GM23338 (cell line): ENCODE measurements at regions not wholly inside any gene's neighbourhood (a gene's known extent, or its start where the extent isn't known, plus 50 kb on each side); places are given as distances from the start of the nearest gene placed in this dataset.

ENCODE experiments used
- ATAC-seq: fragments of 200-7000 bp; cut with Tn5 transposase; 3 replicates; pipeline ENCODE4 v1.9.1; 2020
- DNase-seq: peaks from one replicate; pipeline ENCODE4 v3.0.0-alpha.2; 2015; ENCODE audit warnings: low spot score
- H2AFZ ChIP-seq: fragments of 200-600 bp; sonication (generic); 2 replicates; pipeline ENCODE4 v1.8.0; 2016; ENCODE audit warnings: antibody characterized with exemption, mild to moderate bottlenecking, moderate library complexity
- H3F3A ChIP-seq: fragments of 200-600 bp; sonication (generic); replicated peaks from 2 replicates; pipeline ENCODE4 v1.8.0; 2017; ENCODE audit warnings: antibody characterized with exemption, mixed run types, low read depth
- H3K27ac ChIP-seq: fragments of 200-600 bp; sonication (generic); 2 replicates; pipeline ENCODE4 v1.6.1; 2016; ENCODE audit warnings: low read depth
- H3K27me3 ChIP-seq: fragments of 200-600 bp; sonication (generic); 2 replicates; pipeline ENCODE4 v1.8.0; 2016; ENCODE audit warnings: mild to moderate bottlenecking, mixed run types, moderate library complexity; ENCODE audit not compliant: insufficient read depth
- H3K36me3 ChIP-seq: fragments of 200-600 bp; sonication (generic); 2 replicates; pipeline ENCODE4 v1.8.0; 2016; ENCODE audit warnings: mild to moderate bottlenecking; ENCODE audit not compliant: insufficient read depth
- H3K4me1 ChIP-seq: fragments of 200-600 bp; sonication (generic); 2 replicates; pipeline ENCODE4 v1.8.0; 2016; ENCODE audit warnings: mild to moderate bottlenecking, moderate library complexity; ENCODE audit not compliant: insufficient read depth
- H3K4me2 ChIP-seq: fragments of 200-600 bp; sonication (generic); 2 replicates; pipeline ENCODE4 v1.7.1; 2017; ENCODE audit warnings: mixed run types
- H3K4me3 ChIP-seq: fragments of 200-600 bp; sonication (generic); 2 replicates; pipeline ENCODE4 v1.6.1; 2016; ENCODE audit warnings: mixed run types
- H3K79me2 ChIP-seq: fragments of 200-600 bp; sonication (generic); replicated peaks from 2 replicates; pipeline ENCODE4 v1.8.0; 2017; ENCODE audit warnings: mild to moderate bottlenecking; ENCODE audit not compliant: insufficient read depth
- H3K9me2 ChIP-seq: fragments of 200-600 bp; sonication (generic); 2 replicates; pipeline ENCODE4 v1.8.0; 2017; ENCODE audit not compliant: insufficient read depth
- H4K20me1 ChIP-seq: fragments of 200-600 bp; sonication (generic); replicated peaks from 2 replicates; pipeline ENCODE4 v1.8.0; 2017; ENCODE audit warnings: mild to moderate bottlenecking; ENCODE audit not compliant: insufficient read depth
- H3K27ac Mint-ChIP-seq: 2 replicates; pipeline ENCODE4 v1.8.0; 2020; ENCODE audit warnings: inconsistent platforms, mild to moderate bottlenecking, moderate library complexity, mixed read lengths
- H3K27me3 Mint-ChIP-seq: 3 replicates; pipeline ENCODE4 v1.8.0; 2022; ENCODE audit warnings: low read depth, mild to moderate bottlenecking, moderate library complexity, mixed read lengths, inconsistent platforms; ENCODE audit not compliant: insufficient read depth, poor library complexity
- H3K36me3 Mint-ChIP-seq: 3 replicates; pipeline ENCODE4 v1.8.0; 2021; ENCODE audit warnings: low read depth, mild to moderate bottlenecking, inconsistent platforms, moderate library complexity, mixed read lengths
- H3K4me1 Mint-ChIP-seq: 3 replicates; pipeline ENCODE4 v1.8.0; 2020; ENCODE audit warnings: mild to moderate bottlenecking, inconsistent platforms, mixed read lengths
- H3K4me3 Mint-ChIP-seq: 3 replicates; pipeline ENCODE4 v1.8.0; 2021; ENCODE audit warnings: moderate library complexity, mild to moderate bottlenecking, inconsistent platforms, mixed read lengths
- H3K9me3 Mint-ChIP-seq: 3 replicates; pipeline ENCODE4 v1.8.0; 2020; ENCODE audit warnings: moderate library complexity, mild to moderate bottlenecking, inconsistent platforms, mixed read lengths
- CREB1 ChIP-seq: fragments of 250-450 bp; sonication (Bioruptor Pico); IDR thresholded peaks from 2 replicates; pipeline ENCODE4 v1.5.0; 2020; ENCODE audit warnings: low read depth, mild to moderate bottlenecking, moderate library complexity
- EZH2 ChIP-seq: fragments of 200-600 bp; sonication (generic); IDR thresholded peaks from one replicate; pipeline ENCODE4 v1.8.0; 2017; ENCODE audit warnings: antibody characterized with exemption, mild to moderate bottlenecking, low read depth; ENCODE audit not compliant: unreplicated experiment
- JUNB ChIP-seq: IDR thresholded peaks from one replicate; pipeline ENCODE4 v1.6.1; 2016; ENCODE audit warnings: antibody characterized with exemption; ENCODE audit not compliant: unreplicated experiment
- NANOG ChIP-seq: IDR thresholded peaks from 2 replicates; pipeline ENCODE4 v1.6.1; 2016; ENCODE audit warnings: antibody characterized with exemption, borderline replicate concordance
- POLR2AphosphoS5 ChIP-seq: IDR thresholded peaks from 2 replicates; pipeline ENCODE4 v1.6.1; 2016; ENCODE audit warnings: antibody characterized with exemption, low read depth
- STAT1 ChIP-seq: IDR thresholded peaks from one replicate; pipeline ENCODE4 v1.6.1; 2016; ENCODE audit warnings: antibody characterized with exemption; ENCODE audit not compliant: unreplicated experiment
- ZNF114 ChIP-seq: fragments of 250-450 bp; sonication (Bioruptor Pico); IDR thresholded peaks from 2 replicates; pipeline ENCODE4 v1.5.0; 2020; ENCODE audit warnings: mild to moderate bottlenecking, moderate library complexity
- ZNF331 ChIP-seq: fragments of 250-450 bp; sonication (Bioruptor Pico); IDR thresholded peaks from 2 replicates; pipeline ENCODE4 v1.5.0; 2020; ENCODE audit warnings: low read depth, mild to moderate bottlenecking, moderate library complexity
- TF ChIP-seq, protein P1 (sequence below), 2 experiments: fragments of 200-600 bp in 1 of 2; sonication (generic) in 1 of 2; conservative IDR thresholded peaks; 2 replicates each; pipeline versions ENCODE4 v1.5.1 to v1.6.1; 2016 to 2017; ENCODE audit warnings: antibody characterized with exemption in 2 of 2, low read depth in 2 of 2, mild to moderate bottlenecking in 2 of 2, moderate library complexity in 1 of 2
- TF ChIP-seq, protein P2 (sequence below): fragments of 250-450 bp; sonication (Bioruptor Pico); IDR thresholded peaks from 2 replicates; pipeline ENCODE4 v1.5.0; 2020; ENCODE audit warnings: mild to moderate bottlenecking, moderate library complexity

DNA sequence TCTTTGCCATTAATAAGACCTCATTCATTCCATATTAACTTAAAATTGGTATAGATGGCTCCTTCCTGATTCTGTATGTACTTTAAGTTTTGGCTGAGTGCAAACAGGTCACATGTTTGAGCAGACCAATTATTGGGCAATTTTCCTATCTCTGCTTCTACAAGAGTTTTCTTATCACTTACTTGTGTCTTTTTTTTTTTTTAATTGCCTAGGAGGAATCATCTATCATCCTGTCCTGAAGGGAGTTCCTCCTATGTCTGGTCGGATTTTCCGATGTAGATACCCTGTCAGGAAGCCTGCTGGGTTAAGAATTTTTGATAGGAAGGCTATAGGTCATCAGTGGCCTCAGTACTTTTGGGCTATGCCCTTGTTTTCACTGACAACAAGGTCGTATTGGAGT, 268.0 kb downstream of the RPS4Y2 start:
- H3K79me2 ChIP-seq, result no peaks in the 10 kb centered on the region
- no peaks in the 10 kb centered on the region for H3F3A ChIP-seq
- no peak overlapping the region for H2AFZ ChIP-seq
- Mint-ChIP-seq H3K36me3 (peaks cover 3% of the 10 kb centered on the region; the same call in 1 of the 3 replicates), H3K27ac (no peak overlapping the region), H3K27me3 (no peaks in the 10 kb centered on the region), H3K4me1 (no peaks in the 10 kb centered on the region), H3K9me3 (peaks cover 67% of the 10 kb centered on the region), H3K4me3 (no peak overlapping the region)
- no peaks in the 10 kb centered on the region for H3K27me3 ChIP-seq
- DNase-seq (no peak), ATAC-seq (no peak)
- no peak overlapping the region for H3K27ac ChIP-seq
- no peaks in the 10 kb centered on the region for H3K36me3 ChIP-seq
- no peaks in the 10 kb centered on the region for H3K9me2 ChIP-seq
- H4K20me1 ChIP-seq, result no peaks in the 10 kb centered on the region
- no peak for TF ChIP-seq NANOG
- no peak for TF ChIP-seq STAT1
- TF ChIP-seq CREB1 (CRISPR knock-in tag), result no peak
- TF ChIP-seq, protein P1, sequence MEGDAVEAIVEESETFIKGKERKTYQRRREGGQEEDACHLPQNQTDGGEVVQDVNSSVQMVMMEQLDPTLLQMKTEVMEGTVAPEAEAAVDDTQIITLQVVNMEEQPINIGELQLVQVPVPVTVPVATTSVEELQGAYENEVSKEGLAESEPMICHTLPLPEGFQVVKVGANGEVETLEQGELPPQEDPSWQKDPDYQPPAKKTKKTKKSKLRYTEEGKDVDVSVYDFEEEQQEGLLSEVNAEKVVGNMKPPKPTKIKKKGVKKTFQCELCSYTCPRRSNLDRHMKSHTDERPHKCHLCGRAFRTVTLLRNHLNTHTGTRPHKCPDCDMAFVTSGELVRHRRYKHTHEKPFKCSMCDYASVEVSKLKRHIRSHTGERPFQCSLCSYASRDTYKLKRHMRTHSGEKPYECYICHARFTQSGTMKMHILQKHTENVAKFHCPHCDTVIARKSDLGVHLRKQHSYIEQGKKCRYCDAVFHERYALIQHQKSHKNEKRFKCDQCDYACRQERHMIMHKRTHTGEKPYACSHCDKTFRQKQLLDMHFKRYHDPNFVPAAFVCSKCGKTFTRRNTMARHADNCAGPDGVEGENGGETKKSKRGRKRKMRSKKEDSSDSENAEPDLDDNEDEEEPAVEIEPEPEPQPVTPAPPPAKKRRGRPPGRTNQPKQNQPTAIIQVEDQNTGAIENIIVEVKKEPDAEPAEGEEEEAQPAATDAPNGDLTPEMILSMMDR (conservative IDR thresholded peaks at IDR 0.05; ENCODE audit: low read depth in 2 of 2), result no peak
- no peak for TF ChIP-seq ZNF114 (CRISPR knock-in tag)
- H3K4me3 ChIP-seq, result no peak overlapping the region
- no peak overlapping the region for H3K4me2 ChIP-seq
- H3K4me1 ChIP-seq, result no peaks in the 10 kb centered on the region

DNA sequence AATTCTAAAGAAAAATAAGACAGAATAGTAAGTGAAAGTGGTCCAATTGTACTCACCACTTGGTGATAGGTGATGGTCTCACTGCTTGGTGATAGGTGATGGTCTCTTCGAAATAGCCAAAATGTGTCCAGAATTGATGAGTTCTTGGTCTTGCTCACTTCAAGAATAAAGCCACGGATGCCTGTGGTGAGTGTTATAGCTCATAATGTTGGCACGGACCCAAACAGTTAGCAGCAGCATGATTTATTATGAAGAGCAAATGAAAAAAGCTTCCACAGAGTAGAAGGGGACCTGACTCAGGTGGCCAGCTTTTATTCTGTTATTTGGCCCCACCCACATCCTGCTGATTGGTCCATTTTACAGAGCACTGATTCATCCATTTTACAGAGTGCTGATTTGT, 272.6 kb downstream of the RPS4Y2 start:
- no peak overlapping the region for H3K27ac ChIP-seq
- H3K79me2 ChIP-seq, result no peaks in the 10 kb centered on the region
- H4K20me1 ChIP-seq, result no peaks in the 10 kb centered on the region
- H3K36me3 ChIP-seq, result no peaks in the 10 kb centered on the region
- no peak overlapping the region for H3K4me3 ChIP-seq
- H2AFZ ChIP-seq, result no peak overlapping the region
- Mint-ChIP-seq H3K27ac (no peak overlapping the region), H3K27me3 (no peaks in the 10 kb centered on the region), H3K9me3 (peaks cover 76% of the 10 kb centered on the region), H3K4me3 (no peak overlapping the region), H3K36me3 (peaks cover 3% of the 10 kb centered on the region; the same call in 1 of the 3 replicates), H3K4me1 (no peaks in the 10 kb centered on the region)
- no peaks in the 10 kb centered on the region for H3K27me3 ChIP-seq
- ATAC-seq, result no peak
- H3K4me1 ChIP-seq, result no peaks in the 10 kb centered on the region
- no peaks in the 10 kb centered on the region for H3F3A ChIP-seq
- DNase-seq, result no peak
- no peak overlapping the region for H3K4me2 ChIP-seq
- H3K9me2 ChIP-seq, result no peaks in the 10 kb centered on the region
- TF ChIP-seq, protein P2, sequence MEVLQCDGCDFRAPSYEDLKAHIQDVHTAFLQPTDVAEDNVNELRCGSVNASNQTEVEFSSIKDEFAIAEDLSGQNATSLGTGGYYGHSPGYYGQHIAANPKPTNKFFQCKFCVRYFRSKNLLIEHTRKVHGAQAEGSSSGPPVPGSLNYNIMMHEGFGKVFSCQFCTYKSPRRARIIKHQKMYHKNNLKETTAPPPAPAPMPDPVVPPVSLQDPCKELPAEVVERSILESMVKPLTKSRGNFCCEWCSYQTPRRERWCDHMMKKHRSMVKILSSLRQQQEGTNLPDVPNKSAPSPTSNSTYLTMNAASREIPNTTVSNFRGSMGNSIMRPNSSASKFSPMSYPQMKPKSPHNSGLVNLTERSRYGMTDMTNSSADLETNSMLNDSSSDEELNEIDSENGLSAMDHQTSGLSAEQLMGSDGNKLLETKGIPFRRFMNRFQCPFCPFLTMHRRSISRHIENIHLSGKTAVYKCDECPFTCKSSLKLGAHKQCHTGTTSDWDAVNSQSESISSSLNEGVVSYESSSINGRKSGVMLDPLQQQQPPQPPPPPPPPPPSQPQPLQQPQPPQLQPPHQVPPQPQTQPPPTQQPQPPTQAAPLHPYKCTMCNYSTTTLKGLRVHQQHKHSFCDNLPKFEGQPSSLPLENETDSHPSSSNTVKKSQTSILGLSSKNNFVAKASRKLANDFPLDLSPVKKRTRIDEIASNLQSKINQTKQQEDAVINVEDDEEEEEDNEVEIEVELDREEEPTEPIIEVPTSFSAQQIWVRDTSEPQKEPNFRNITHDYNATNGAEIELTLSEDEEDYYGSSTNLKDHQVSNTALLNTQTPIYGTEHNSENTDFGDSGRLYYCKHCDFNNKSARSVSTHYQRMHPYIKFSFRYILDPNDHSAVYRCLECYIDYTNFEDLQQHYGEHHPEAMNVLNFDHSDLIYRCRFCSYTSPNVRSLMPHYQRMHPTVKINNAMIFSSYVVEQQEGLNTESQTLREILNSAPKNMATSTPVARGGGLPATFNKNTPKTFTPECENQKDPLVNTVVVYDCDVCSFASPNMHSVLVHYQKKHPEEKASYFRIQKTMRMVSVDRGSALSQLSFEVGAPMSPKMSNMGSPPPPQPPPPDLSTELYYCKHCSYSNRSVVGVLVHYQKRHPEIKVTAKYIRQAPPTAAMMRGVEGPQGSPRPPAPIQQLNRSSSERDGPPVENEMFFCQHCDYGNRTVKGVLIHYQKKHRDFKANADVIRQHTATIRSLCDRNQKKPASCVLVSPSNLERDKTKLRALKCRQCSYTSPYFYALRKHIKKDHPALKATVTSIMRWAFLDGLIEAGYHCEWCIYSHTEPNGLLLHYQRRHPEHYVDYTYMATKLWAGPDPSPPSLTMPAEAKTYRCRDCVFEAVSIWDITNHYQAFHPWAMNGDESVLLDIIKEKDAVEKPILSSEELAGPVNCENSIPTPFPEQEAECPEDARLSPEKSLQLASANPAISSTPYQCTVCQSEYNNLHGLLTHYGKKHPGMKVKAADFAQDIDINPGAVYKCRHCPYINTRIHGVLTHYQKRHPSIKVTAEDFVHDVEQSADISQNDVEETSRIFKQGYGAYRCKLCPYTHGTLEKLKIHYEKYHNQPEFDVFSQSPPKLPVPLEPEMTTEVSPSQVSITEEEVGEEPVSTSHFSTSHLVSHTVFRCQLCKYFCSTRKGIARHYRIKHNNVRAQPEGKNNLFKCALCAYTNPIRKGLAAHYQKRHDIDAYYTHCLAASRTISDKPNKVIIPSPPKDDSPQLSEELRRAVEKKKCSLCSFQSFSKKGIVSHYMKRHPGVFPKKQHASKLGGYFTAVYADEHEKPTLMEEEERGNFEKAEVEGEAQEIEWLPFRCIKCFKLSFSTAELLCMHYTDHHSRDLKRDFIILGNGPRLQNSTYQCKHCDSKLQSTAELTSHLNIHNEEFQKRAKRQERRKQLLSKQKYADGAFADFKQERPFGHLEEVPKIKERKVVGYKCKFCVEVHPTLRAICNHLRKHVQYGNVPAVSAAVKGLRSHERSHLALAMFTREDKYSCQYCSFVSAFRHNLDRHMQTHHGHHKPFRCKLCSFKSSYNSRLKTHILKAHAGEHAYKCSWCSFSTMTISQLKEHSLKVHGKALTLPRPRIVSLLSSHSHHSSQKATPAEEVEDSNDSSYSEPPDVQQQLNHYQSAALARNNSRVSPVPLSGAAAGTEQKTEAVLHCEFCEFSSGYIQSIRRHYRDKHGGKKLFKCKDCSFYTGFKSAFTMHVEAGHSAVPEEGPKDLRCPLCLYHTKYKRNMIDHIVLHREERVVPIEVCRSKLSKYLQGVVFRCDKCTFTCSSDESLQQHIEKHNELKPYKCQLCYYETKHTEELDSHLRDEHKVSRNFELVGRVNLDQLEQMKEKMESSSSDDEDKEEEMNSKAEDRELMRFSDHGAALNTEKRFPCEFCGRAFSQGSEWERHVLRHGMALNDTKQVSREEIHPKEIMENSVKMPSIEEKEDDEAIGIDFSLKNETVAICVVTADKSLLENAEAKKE (CRISPR knock-in tag), result no peak
- no peak for TF ChIP-seq POLR2AphosphoS5
- no peak for TF ChIP-seq ZNF331
- TF ChIP-seq EZH2, result no peak
- no peak for TF ChIP-seq STAT1
- no peak for TF ChIP-seq JUNB
- no peak for TF ChIP-seq NANOG
- TF ChIP-seq, protein P1 (conservative IDR thresholded peaks at IDR 0.05; ENCODE audit: low read depth in 2 of 2), result no peak
- TF ChIP-seq ZNF114 (CRISPR knock-in tag), result no peak
